ENCODE measurements at regions not wholly inside any gene's neighbourhood (a gene's known extent, or its start where the extent isn't known, plus 50 kb on each side); places are given as distances from the start of the nearest gene placed in this dataset.

DNA sequence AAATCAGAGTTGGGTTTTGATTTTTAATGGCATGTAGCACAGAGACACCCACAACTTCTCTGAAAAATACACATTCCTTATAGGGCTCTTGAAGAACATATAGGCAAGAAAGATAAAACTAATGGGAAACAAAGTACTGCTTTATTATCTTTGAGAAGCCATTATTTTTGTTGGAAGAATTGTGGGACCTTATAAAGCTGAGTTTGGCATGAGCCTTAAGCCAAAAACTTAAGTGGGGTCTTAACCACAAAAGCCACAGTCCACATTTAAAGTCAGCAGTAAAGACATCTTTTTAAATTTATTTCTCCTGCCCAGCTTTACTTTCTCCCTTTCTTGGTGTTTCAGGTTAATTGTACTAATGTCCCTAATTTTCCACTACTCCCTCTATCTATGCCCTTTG lies 1297.3 kb downstream of the C4orf33 start:
- no peak for DNase-seq (ENCODE audit: low read depth)
- TF ChIP-seq CTCF (IDR thresholded peaks at IDR 0.05; ENCODE audit: insufficient read depth, low read depth, low read length, missing control alignments): no peak
- H3K4me3 ChIP-seq (ENCODE audit: low read depth, low read length): no peak overlapping the region

DNA sequence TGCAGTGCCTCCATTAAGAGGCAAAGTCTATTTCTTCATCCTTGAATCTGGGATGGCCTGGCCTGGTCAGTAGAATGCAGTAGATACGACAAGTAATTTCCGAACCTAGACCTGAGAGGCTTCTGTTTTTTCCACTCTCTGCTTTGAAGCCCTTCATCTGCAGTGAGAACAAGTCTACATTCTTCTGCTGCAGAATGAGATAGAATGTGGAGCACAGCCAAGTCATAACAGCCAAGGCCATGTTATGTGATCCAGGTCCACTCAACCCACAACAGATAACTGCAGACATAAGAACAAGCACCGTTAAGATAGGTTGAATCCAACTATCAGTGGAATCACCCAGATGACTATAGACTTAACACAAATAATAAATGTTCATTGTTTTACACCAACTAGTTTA lies 1297.7 kb downstream of the C4orf33 start:
- no peak overlapping the region for H3K4me3 ChIP-seq (ENCODE audit: low read depth, low read length)
- no peak for TF ChIP-seq CTCF (IDR thresholded peaks at IDR 0.05; ENCODE audit: insufficient read depth, low read depth, low read length, missing control alignments)
- DNase-seq (ENCODE audit: low read depth): no peak

DNA sequence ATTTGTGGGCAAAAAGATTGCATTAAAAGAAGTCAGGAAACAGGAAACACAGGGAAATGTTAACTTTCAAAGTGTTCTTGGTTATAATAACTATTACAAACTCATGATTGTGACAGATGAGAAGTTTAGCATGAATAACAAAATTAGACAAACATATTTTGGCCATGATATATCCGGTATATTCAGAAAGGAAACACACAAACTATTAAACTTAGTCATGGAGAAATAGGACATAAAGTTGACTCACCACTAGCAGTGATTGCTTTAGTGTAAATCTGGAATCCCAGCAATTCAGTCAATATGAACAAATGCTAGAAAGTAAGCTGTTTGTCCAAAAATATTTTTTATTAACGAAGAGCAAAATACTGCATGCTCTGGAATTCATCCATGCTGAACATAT lies 1299.9 kb downstream of the C4orf33 start:
- TF ChIP-seq CTCF (IDR thresholded peaks at IDR 0.05; ENCODE audit: insufficient read depth, low read depth, low read length, missing control alignments): no peak
- no peak for DNase-seq (ENCODE audit: low read depth)

DNA sequence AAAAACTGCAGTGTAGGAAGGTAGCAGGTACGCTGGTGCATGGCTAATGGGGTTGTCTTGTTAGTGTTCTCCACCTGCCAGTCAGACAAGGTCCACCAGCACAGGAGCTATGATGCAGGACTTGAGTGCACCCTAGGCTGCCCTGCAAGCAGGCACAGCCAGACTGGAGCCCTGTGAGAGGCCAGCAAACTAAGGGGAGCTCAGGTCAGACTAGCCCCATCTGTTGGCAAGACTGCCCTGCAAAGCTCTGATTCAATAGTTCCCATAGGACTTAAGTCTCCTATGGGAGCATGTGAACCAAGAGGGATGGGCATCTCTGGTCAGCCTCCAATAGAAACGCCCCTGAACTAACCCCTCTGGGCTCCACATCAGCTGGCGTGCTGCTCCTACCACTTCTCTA lies 1307.3 kb downstream of the C4orf33 start:
- DNase-seq (ENCODE audit: low read depth): no peak
- TF ChIP-seq CTCF (IDR thresholded peaks at IDR 0.05; ENCODE audit: insufficient read depth, low read depth, low read length, missing control alignments): no peak
- H3K4me3 ChIP-seq (ENCODE audit: low read depth, low read length): no peak overlapping the region

More for the DNA sequence above, 1299.9 kb downstream of the C4orf33 start:
- H3K4me3 ChIP-seq (ENCODE audit: low read depth, low read length): no peak overlapping the region

DNA sequence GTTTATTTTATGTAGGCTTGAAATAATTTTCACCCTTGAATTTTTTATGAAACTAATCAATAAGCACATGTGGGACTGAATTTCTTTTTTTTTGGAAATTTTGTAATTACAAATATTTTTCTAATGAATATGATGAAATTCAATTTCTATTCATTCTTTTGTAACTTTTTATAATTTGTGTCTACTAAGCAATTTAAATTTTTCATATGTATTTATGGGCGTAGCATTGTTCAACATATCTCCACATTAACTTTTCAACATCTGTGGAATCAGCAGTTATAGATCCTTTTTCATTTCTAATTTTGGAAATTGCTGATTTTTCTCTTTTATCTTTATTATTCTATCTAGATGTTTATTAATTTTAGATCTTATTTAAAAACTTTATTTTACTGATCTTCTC lies 1320.3 kb downstream of the C4orf33 start:
- no peak overlapping the region for H3K4me3 ChIP-seq (ENCODE audit: low read depth, low read length)
- no peak for DNase-seq (ENCODE audit: low read depth)
- no peak for TF ChIP-seq CTCF (IDR thresholded peaks at IDR 0.05; ENCODE audit: insufficient read depth, low read depth, low read length, missing control alignments)

DNA sequence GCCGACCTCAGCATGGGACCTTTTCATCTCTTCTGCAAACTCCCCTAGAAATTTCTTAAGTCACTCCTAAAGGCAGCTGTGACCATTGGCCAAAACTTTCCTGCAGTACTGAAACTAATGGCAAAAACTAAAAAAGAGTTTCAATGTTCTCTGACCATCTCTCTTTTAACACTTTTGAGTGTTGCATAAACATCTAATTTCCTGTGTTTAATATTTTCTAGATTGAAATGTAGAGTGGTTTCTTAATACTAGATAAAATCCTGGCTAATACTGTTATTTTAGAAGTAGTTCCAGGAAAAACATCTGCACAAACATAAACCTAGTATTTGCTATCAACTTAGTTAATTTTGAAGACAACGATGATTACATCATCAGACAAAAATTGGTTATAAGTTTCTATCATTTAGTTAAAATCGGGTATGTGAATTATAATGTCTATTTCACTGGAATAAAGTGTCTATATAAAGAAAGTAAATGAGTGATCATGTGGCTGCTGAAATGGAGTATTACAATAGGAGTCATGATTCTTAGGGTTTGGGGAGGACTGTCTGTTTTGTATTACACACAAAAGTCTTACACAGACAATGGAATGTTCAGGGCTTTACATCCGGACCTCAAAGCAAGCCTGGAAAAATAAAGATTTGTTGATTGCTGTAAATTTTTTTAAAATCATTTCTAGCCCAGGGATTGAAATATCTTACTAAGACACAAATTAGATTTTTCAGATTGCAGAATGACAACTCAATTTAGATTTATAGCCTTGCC lies 1323.4 kb downstream of the C4orf33 start:
- DNase-seq (ENCODE audit: low read depth): no peak
- H3K4me3 ChIP-seq (ENCODE audit: low read depth, low read length): no peak overlapping the region
- no peak for TF ChIP-seq CTCF (IDR thresholded peaks at IDR 0.05; ENCODE audit: insufficient read depth, low read depth, low read length, missing control alignments)

DNA sequence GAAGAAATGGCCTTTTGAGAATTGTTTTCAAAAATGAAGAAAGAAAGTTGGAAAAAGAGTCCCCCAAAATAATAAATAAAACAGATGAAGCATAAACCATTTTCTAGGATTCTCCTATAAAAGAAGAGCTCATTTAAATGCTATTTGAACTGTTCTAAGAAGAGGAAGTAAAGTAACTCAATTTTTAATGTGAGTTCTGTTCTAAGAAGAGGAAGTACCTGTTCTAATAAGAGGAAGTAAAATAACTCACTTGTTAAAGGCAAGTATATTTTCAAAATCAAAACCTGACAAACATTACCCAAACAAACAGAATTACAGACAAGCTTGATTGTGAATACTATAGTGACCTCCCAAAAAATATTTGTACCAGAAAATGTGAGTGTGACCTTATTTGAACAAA lies 1326.3 kb downstream of the C4orf33 start:
- no peak for TF ChIP-seq CTCF (IDR thresholded peaks at IDR 0.05; ENCODE audit: insufficient read depth, low read depth, low read length, missing control alignments)
- no peak overlapping the region for H3K4me3 ChIP-seq (ENCODE audit: low read depth, low read length)
- no peak for DNase-seq (ENCODE audit: low read depth)

Measured in GM12865 (cell line).